Lower leg skin (tissue), 3 donors: ENCODE measurements at regions not wholly inside any gene's neighbourhood (a gene's known extent, or its start where the extent isn't known, plus 50 kb on each side); places are given as distances from the start of the nearest gene placed in this dataset.

Experiments
- POLR2A ChIP-seq, 2 donors: fragments of 450-650 bp; IDR thresholded peaks; one replicate each; pipeline ENCODE4 v1.6.1; 2016 to 2017; ENCODE audit warnings: antibody characterized with exemption in 2 of 2, mild to moderate bottlenecking in 1 of 2, moderate library complexity in 1 of 2
- TF ChIP-seq, protein P1 (sequence below), 3 donors: fragments of 450-650 bp; IDR thresholded peaks; one replicate each; pipeline ENCODE4 v1.5.1; 2016; ENCODE audit warnings: antibody characterized with exemption in 3 of 3, mild to moderate bottlenecking in 3 of 3, moderate library complexity in 2 of 3

DNA sequence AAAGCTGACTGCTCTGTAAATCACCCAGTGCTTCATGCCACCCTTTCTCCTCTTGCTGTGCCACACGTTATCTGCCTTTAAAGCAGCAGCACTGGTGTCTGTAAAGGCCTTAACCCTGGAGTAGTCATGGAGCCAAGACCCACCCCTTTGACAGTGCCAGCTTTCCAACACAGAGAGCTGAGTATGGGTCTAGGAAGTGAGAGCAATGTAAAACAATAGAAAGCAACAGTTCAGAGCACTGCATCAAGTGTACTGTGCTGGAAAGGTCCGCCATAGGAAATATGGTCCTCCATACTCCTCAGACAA, 139.5 kb downstream of the DAD1 start:
- TF ChIP-seq, protein P1, sequence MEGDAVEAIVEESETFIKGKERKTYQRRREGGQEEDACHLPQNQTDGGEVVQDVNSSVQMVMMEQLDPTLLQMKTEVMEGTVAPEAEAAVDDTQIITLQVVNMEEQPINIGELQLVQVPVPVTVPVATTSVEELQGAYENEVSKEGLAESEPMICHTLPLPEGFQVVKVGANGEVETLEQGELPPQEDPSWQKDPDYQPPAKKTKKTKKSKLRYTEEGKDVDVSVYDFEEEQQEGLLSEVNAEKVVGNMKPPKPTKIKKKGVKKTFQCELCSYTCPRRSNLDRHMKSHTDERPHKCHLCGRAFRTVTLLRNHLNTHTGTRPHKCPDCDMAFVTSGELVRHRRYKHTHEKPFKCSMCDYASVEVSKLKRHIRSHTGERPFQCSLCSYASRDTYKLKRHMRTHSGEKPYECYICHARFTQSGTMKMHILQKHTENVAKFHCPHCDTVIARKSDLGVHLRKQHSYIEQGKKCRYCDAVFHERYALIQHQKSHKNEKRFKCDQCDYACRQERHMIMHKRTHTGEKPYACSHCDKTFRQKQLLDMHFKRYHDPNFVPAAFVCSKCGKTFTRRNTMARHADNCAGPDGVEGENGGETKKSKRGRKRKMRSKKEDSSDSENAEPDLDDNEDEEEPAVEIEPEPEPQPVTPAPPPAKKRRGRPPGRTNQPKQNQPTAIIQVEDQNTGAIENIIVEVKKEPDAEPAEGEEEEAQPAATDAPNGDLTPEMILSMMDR (IDR thresholded peaks at IDR 0.05): no peak
- TF ChIP-seq POLR2A (IDR thresholded peaks at IDR 0.05): no peak
